ENCODE measurements at regions not wholly inside any gene's neighbourhood (a gene's known extent, or its start where the extent isn't known, plus 50 kb on each side); places are given as distances from the start of the nearest gene placed in this dataset.

- TF ChIP-seq, protein P1, sequence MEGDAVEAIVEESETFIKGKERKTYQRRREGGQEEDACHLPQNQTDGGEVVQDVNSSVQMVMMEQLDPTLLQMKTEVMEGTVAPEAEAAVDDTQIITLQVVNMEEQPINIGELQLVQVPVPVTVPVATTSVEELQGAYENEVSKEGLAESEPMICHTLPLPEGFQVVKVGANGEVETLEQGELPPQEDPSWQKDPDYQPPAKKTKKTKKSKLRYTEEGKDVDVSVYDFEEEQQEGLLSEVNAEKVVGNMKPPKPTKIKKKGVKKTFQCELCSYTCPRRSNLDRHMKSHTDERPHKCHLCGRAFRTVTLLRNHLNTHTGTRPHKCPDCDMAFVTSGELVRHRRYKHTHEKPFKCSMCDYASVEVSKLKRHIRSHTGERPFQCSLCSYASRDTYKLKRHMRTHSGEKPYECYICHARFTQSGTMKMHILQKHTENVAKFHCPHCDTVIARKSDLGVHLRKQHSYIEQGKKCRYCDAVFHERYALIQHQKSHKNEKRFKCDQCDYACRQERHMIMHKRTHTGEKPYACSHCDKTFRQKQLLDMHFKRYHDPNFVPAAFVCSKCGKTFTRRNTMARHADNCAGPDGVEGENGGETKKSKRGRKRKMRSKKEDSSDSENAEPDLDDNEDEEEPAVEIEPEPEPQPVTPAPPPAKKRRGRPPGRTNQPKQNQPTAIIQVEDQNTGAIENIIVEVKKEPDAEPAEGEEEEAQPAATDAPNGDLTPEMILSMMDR (IDR thresholded peaks at IDR 0.05; ENCODE audit: low read depth, low read length, poor library complexity, severe bottlenecking), result no peak
- no peak for TF ChIP-seq EZH2phosphoT487 (IDR thresholded peaks at IDR 0.05; ENCODE audit: borderline replicate concordance, low read length)
Observed at GRCh38 chrX:69232945-69233344, 67.7 kb upstream of the PJA1 start.

Data from DOHH2 (cell line).